ENCODE measurements at regions not wholly inside any gene's neighbourhood (a gene's known extent, or its start where the extent isn't known, plus 50 kb on each side); places are given as distances from the start of the nearest gene placed in this dataset.

- H2BK20ac ChIP-seq (ENCODE audit: low read length): no peak overlapping the region
- no peaks in the 10 kb centered on the region for H3K27me3 ChIP-seq (replicated peaks in 1 of 4; ENCODE audit: control insufficient read depth in 3 of 4, extremely low read depth in 1 of 4, insufficient read depth in 3 of 4, low read length in 3 of 4)
- 76% methylated on average over 1 of the region's 1 CpG; no CpG with 5 or more reads in 1 of the 2 experiments for WGBS, 2 experiments (ENCODE audit: extremely low coverage in 1 of 2, insufficient coverage in 1 of 2, insufficient read length in 1 of 2, insufficient replicate concordance in 2 of 2, low coverage in 1 of 2, low lambda C conversion rate in 2 of 2, missing lambda C conversion rate in 1 of 2)
- TF ChIP-seq FOSL1 (IDR thresholded peaks at IDR 0.05; ENCODE audit: insufficient read depth, low read depth, low read length) (no peak), KDM5A (IDR thresholded peaks at IDR 0.05; ENCODE audit: low read length) (no peak), EP300 (IDR thresholded peaks at IDR 0.05; ENCODE audit: borderline replicate concordance in 1 of 2, low read depth in 2 of 2, low read length in 2 of 2) (no peak), SUZ12 (IDR thresholded peaks at IDR 0.05; ENCODE audit: low read length) (no peak), PHF8 (conservative IDR thresholded peaks at IDR 0.05; ENCODE audit: low read depth, low read length) (no peak), BRCA1 (IDR thresholded peaks at IDR 0.05; ENCODE audit: low read depth, low read length) (no peak), TAF1 (IDR thresholded peaks at IDR 0.05; ENCODE audit: low read depth, low read length) (no peak), GTF2F1 (IDR thresholded peaks at IDR 0.05; ENCODE audit: borderline replicate concordance, low read depth, low read length) (no peak), MAFK (IDR thresholded peaks at IDR 0.05; ENCODE audit: low read depth, low read length) (no peak), TAF7 (optimal IDR thresholded peaks at IDR 0.05; ENCODE audit: borderline replicate concordance, low read depth, low read length) (no peak)
- TF ChIP-seq, protein P1, sequence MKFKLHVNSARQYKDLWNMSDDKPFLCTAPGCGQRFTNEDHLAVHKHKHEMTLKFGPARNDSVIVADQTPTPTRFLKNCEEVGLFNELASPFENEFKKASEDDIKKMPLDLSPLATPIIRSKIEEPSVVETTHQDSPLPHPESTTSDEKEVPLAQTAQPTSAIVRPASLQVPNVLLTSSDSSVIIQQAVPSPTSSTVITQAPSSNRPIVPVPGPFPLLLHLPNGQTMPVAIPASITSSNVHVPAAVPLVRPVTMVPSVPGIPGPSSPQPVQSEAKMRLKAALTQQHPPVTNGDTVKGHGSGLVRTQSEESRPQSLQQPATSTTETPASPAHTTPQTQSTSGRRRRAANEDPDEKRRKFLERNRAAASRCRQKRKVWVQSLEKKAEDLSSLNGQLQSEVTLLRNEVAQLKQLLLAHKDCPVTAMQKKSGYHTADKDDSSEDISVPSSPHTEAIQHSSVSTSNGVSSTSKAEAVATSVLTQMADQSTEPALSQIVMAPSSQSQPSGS (IDR thresholded peaks at IDR 0.05; ENCODE audit: low read length): no peak
- TF ChIP-seq, protein P2, sequence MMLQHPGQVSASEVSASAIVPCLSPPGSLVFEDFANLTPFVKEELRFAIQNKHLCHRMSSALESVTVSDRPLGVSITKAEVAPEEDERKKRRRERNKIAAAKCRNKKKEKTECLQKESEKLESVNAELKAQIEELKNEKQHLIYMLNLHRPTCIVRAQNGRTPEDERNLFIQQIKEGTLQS (IDR thresholded peaks at IDR 0.05; ENCODE audit: insufficient read depth, low read depth, low read length): no peak
Observed at GRCh38 chr6:126148853-126149252, 162.5 kb downstream of the TRMT11 start.

More at GRCh38 chr6:126148853-126149252, 162.5 kb downstream of the TRMT11 start:
- Histone ChIP-seq H3K23ac (ENCODE audit: insufficient read length) (no peak overlapping the region), H3K79me1 (ENCODE audit: low read depth, low read length) (no peaks in the 10 kb centered on the region), H3K4me2 (ENCODE audit: insufficient read depth in 1 of 2, low read depth in 2 of 2, low read length in 2 of 2) (no peak overlapping the region), H3K9ac (replicated peaks in 1 of 4; ENCODE audit: extremely low read depth in 1 of 4, low read depth in 3 of 4, low read length in 3 of 4) (no peak overlapping the region), H3K9me3 (ENCODE audit: insufficient read depth in 2 of 2, low read depth in 1 of 2, low read length in 1 of 2) (no peaks in the 10 kb centered on the region), H3K27ac (ENCODE audit: low read depth, low read length) (no peak overlapping the region), H3K18ac (ENCODE audit: extremely low read depth, low read length) (no peak overlapping the region), H3K4me1 (replicated peaks in 1 of 4; ENCODE audit: control insufficient read depth in 3 of 4, insufficient read depth in 4 of 4, low read length in 3 of 4) (peaks cover 0 to 1% (median 0%) of the 10 kb centered on the region in 4 experiments; a peak in 1 of 7 replicates), H2AK5ac (ENCODE audit: low read depth, low read length) (no peak overlapping the region), H2AFZ (ENCODE audit: low read length) (no peak overlapping the region), H2BK120ac (replicated peaks; ENCODE audit: low read depth, low read length) (no peak overlapping the region), H4K91ac (replicated peaks; ENCODE audit: insufficient read length, low read length) (no peak overlapping the region), H4K8ac (ENCODE audit: extremely low read depth, insufficient read depth, low read length) (no peak overlapping the region), H3K36me3 (ENCODE audit: control insufficient read depth in 2 of 4, insufficient read depth in 4 of 4, low read length in 3 of 4) (no peaks in the 10 kb centered on the region), H3K23me2 (ENCODE audit: low read depth, low read length) (no peaks in the 10 kb centered on the region), H3K14ac (ENCODE audit: insufficient read length) (no peak overlapping the region), H4K20me1 (replicated peaks in 1 of 2; ENCODE audit: control insufficient read depth in 1 of 2, insufficient read depth in 2 of 2, low read length in 2 of 2) (no peaks in the 10 kb centered on the region), H2BK15ac (ENCODE audit: low read length) (no peak overlapping the region), H3K4me3 (ENCODE audit: extremely low read depth in 1 of 4, insufficient read depth in 2 of 4, low read depth in 3 of 4, low read length in 4 of 4) (no peak overlapping the region), H4K5ac (ENCODE audit: insufficient read length, low read depth, low read length) (no peak overlapping the region), H3K56ac (replicated peaks; ENCODE audit: insufficient read length, low read depth, low read length) (no peak overlapping the region), H2BK5ac (ENCODE audit: low read depth, low read length) (no peak overlapping the region), H3K79me2 (ENCODE audit: control insufficient read depth in 1 of 2, insufficient read depth in 2 of 2, low read length in 2 of 2) (no peaks in the 10 kb centered on the region), H2BK12ac (ENCODE audit: low read depth, low read length) (no peak overlapping the region), H3K4ac (replicated peaks; ENCODE audit: insufficient read length, low read depth, low read length) (no peak overlapping the region)
- ChIA-PET POLR2A (ENCODE audit: partially characterized antibody) (no interaction called here), CTCF (ENCODE audit: partially characterized antibody) (interaction anchor here (0.7 to 3.8 kb wide), 2 partner anchors 18 to 21 kb away, joined by 3 to 14 read pairs; no protein-coding TSS in a partner anchor)
- FAIRE-seq (no peak), DNase-seq (ENCODE audit: low read depth in 1 of 2, low spot score in 2 of 2) (no peak)

Measured in H1 (cell line).